Endothelial cell of umbilical vein (primary cell): ENCODE measurements at regions not wholly inside any gene's neighbourhood (a gene's known extent, or its start where the extent isn't known, plus 50 kb on each side); places are given as distances from the start of the nearest gene placed in this dataset.

Experiments
- BruUV-seq: library from RNA; stranded (reverse); fragments of 400-500 nt; replicated peaks from 2 replicates; lab custom pipeline; 2021; lab: Mats Ljungman, UMichigan
- CTCF ChIA-PET: fragments of 300-600, 350-600 bp; sonication (Branson Sonifier 250); formaldehyde crosslinking; loops from one replicate; lab custom pipeline; 2021; ENCODE audit warnings: antibody characterized with exemption, inconsistent platforms; lab: Charles Lee
- POLR2A ChIA-PET: fragments of 300-600, 350-600 bp; sonication (Branson Sonifier 250); formaldehyde crosslinking; loops from one replicate; lab custom pipeline; 2021; ENCODE audit warnings: antibody characterized with exemption, inconsistent platforms; lab: Charles Lee
- DNase-seq: peaks from one replicate; pipeline ENCODE4 v3.0.0-alpha.2; 2011; ENCODE audit warnings: low read depth, low spot score
- FAIRE-seq: peaks from 2 replicates; lab custom pipeline; 2011; peaks lifted over from hg19 to GRCh38; lab: Jason Lieb, UNC
- H2AFZ ChIP-seq: 2 replicates; pipeline ENCODE4 v1.6.0; 2012; ENCODE audit warnings: low read depth, low read length, control low read depth, inconsistent platforms
- H3K27ac ChIP-seq: 2 replicates; pipeline ENCODE4 v1.5.1; 2011; ENCODE audit warnings: low read depth, mild to moderate bottlenecking, control low read depth, low read length, moderate library complexity; ENCODE audit not compliant: insufficient read depth
- H3K27me3 ChIP-seq, 2 experiments: 2 replicates each; pipeline versions ENCODE4 v1.6.0 to v1.6.1; 2011; ENCODE audit warnings: low read length in 2 of 2, mixed read lengths in 1 of 2; ENCODE audit not compliant: control insufficient read depth in 2 of 2, insufficient read depth in 2 of 2
- H3K36me3 ChIP-seq, 2 experiments: 2 replicates in 1 of 2; 3 replicates in 1 of 2; pipeline ENCODE4 v1.5.1; 2011; ENCODE audit warnings: low read length in 2 of 2, mild to moderate bottlenecking in 1 of 2, moderate library complexity in 1 of 2; ENCODE audit not compliant: control insufficient read depth in 2 of 2, insufficient read depth in 2 of 2; ENCODE audit errors: extremely low read depth in 1 of 2
- H3K4me1 ChIP-seq: 3 replicates; pipeline ENCODE4 v1.5.1; 2011; ENCODE audit warnings: mild to moderate bottlenecking, low read length; ENCODE audit not compliant: control insufficient read depth, insufficient read depth; ENCODE audit errors: extremely low read depth
- H3K4me2 ChIP-seq: 2 replicates; pipeline ENCODE4 v1.6.1; 2011; ENCODE audit warnings: low read length, control low read depth, mixed read lengths; ENCODE audit not compliant: insufficient read depth
- H3K4me3 ChIP-seq, 3 experiments: fragments of 200-600 bp in 1 of 3; sonication (generic), shearing (Covaris generic) in 1 of 3; replicated peaks in 1 of 3; 2 replicates each; pipeline ENCODE4 v1.5.1; 2011 to 2016; ENCODE audit warnings: control low read depth in 3 of 3, low read length in 3 of 3, mild to moderate bottlenecking in 2 of 3, inconsistent platforms in 1 of 3, low read depth in 1 of 3, moderate library complexity in 1 of 3; ENCODE audit not compliant: insufficient read depth in 1 of 3
- H3K79me2 ChIP-seq: 2 replicates; pipeline ENCODE4 v1.6.0; 2012; ENCODE audit warnings: low read length, inconsistent platforms; ENCODE audit not compliant: control insufficient read depth, insufficient read depth
- H3K9ac ChIP-seq: replicated peaks from 2 replicates; pipeline ENCODE3; 2011; ENCODE audit warnings: low read length, control low read depth; ENCODE audit not compliant: insufficient read depth; ENCODE audit errors: extremely low read depth
- H3K9me1 ChIP-seq: replicated peaks from 3 replicates; pipeline ENCODE4 v1.6.0; 2011; ENCODE audit warnings: mild to moderate bottlenecking, low read length; ENCODE audit not compliant: control insufficient read depth, insufficient read depth; ENCODE audit errors: extremely low read depth
- H3K9me3 ChIP-seq: replicated peaks from 2 replicates; pipeline ENCODE4 v1.5.1; 2012; ENCODE audit warnings: low read length, inconsistent platforms; ENCODE audit not compliant: control insufficient read depth, insufficient read depth
- H4K20me1 ChIP-seq: replicated peaks from 2 replicates; pipeline ENCODE3; 2011; ENCODE audit warnings: mild to moderate bottlenecking, low read length; ENCODE audit not compliant: control insufficient read depth, insufficient read depth; ENCODE audit errors: extremely low read depth
- EZH2 ChIP-seq: IDR thresholded peaks from 2 replicates; pipeline ENCODE4 v1.6.1; 2012; ENCODE audit warnings: borderline replicate concordance, low read depth, mild to moderate bottlenecking, moderate library complexity, low read length, inconsistent platforms; ENCODE audit not compliant: severe bottlenecking
- FOS ChIP-seq: IDR thresholded peaks from 2 replicates; pipeline ENCODE4 v1.6.1; 2011; ENCODE audit warnings: mild to moderate bottlenecking, low read length, moderate library complexity, borderline replicate concordance; ENCODE audit not compliant: insufficient read depth
- GATA2 ChIP-seq: IDR thresholded peaks from 2 replicates; pipeline ENCODE4 v1.7.0; 2011; ENCODE audit warnings: low read depth, mild to moderate bottlenecking, moderate library complexity, mixed read lengths, low read length; ENCODE audit not compliant: insufficient read length, insufficient read depth
- JUN ChIP-seq: IDR thresholded peaks from 2 replicates; pipeline ENCODE4 v1.6.1; 2011; ENCODE audit warnings: borderline replicate concordance, low read depth; ENCODE audit not compliant: insufficient read length, insufficient read depth
- MYC ChIP-seq: IDR thresholded peaks from one replicate; pipeline ENCODE4 v1.6.1; 2011; ENCODE audit warnings: mild to moderate bottlenecking, low read depth, low read length
- POLR2A ChIP-seq: IDR thresholded peaks from 2 replicates; pipeline ENCODE4 v1.6.1; 2012; ENCODE audit warnings: low read depth, mild to moderate bottlenecking, control low read depth, low read length
- POLR2AphosphoS5 ChIP-seq: IDR thresholded peaks from 2 replicates; pipeline ENCODE4 v1.6.1; 2012; ENCODE audit warnings: low read depth, mild to moderate bottlenecking, control low read depth, low read length, moderate library complexity; ENCODE audit not compliant: insufficient read depth
- dilution Hi-C: fragments of 300-500 bp; cut with MboI; formaldehyde crosslinking; loops from one replicate; pipeline ENCODE4 v1.15.0; 2019; ENCODE audit warnings: low sequenced_read_pairs; ENCODE audit not compliant: extremely low pct_ligation_motif_present
- intact Hi-C: fragments of 100-400 bp; cut with micrococcal nuclease; formaldehyde crosslinking; loops from one replicate; pipeline ENCODE4 v1.10.0; 2022
- TF ChIP-seq, protein P1 (sequence below), 2 donors: IDR thresholded peaks; 1 replicate in 1 of 2; 2 replicates in 1 of 2; pipeline ENCODE4 v1.5.1; 2011; ENCODE audit warnings: low read length in 2 of 2, mild to moderate bottlenecking in 2 of 2, moderate library complexity in 2 of 2, control low read depth in 1 of 2, inconsistent platforms in 1 of 2, low read depth in 1 of 2; ENCODE audit not compliant: insufficient read depth in 1 of 2; ENCODE audit errors: extremely low read depth in 1 of 2
- TF ChIP-seq, protein P2 (sequence below): IDR thresholded peaks from 2 replicates; pipeline ENCODE4 v1.6.1; 2011; ENCODE audit not compliant: insufficient read depth, insufficient read length

DNA sequence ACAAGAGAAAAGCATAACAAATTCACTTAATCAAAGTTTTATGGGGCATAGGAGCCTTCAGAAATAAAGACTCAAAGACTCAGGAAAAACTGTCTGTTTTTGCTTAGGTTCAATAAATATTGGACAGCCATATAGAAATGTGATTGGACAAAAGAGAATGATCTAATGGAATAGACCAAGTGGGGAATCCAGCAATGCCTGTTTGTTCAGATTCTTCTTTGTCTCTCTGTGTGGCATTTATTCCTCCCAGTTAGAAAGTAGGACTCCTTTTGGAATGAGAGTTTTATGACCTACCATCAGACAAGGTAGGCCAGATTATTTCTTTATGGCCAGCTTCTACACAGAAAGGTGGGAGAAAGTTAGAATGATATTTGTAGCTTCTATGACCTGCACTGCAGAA lies 1460.1 kb downstream of the OTOL1 start:
- H3K27me3 ChIP-seq: no peaks in the 10 kb centered on the region
- DNase-seq: no peak
- H3K4me2 ChIP-seq: no peak overlapping the region
- intact Hi-C loops: no loop called here
- H3K79me2 ChIP-seq: no peaks in the 10 kb centered on the region
- no peak for FAIRE-seq
- no peaks in the 10 kb centered on the region for H3K9me1 ChIP-seq
- no peaks in the 10 kb centered on the region for H4K20me1 ChIP-seq
- H3K36me3 ChIP-seq: no peaks in the 10 kb centered on the region
- H2AFZ ChIP-seq: no peak overlapping the region
- peaks cover 3% of the 10 kb centered on the region for H3K9me3 ChIP-seq
- dilution Hi-C loops: no loop called here
- H3K27ac ChIP-seq: no peak overlapping the region
- TF ChIP-seq MYC (no peak), GATA2 (no peak), JUN (no peak), POLR2AphosphoS5 (no peak), FOS (no peak), POLR2A (no peak), EZH2 (no peak)
- TF ChIP-seq, protein P1, sequence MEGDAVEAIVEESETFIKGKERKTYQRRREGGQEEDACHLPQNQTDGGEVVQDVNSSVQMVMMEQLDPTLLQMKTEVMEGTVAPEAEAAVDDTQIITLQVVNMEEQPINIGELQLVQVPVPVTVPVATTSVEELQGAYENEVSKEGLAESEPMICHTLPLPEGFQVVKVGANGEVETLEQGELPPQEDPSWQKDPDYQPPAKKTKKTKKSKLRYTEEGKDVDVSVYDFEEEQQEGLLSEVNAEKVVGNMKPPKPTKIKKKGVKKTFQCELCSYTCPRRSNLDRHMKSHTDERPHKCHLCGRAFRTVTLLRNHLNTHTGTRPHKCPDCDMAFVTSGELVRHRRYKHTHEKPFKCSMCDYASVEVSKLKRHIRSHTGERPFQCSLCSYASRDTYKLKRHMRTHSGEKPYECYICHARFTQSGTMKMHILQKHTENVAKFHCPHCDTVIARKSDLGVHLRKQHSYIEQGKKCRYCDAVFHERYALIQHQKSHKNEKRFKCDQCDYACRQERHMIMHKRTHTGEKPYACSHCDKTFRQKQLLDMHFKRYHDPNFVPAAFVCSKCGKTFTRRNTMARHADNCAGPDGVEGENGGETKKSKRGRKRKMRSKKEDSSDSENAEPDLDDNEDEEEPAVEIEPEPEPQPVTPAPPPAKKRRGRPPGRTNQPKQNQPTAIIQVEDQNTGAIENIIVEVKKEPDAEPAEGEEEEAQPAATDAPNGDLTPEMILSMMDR (IDR thresholded peaks at IDR 0.05; ENCODE audit: extremely low read depth in 1 of 2, insufficient read depth in 1 of 2, low read depth in 1 of 2, low read length in 2 of 2): no peak
- TF ChIP-seq, protein P2, sequence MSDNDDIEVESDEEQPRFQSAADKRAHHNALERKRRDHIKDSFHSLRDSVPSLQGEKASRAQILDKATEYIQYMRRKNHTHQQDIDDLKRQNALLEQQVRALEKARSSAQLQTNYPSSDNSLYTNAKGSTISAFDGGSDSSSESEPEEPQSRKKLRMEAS: no peak
- H3K4me3 ChIP-seq: no peak overlapping the region
- no peak overlapping the region for H3K9ac ChIP-seq
- ChIA-PET CTCF (no interaction called here), POLR2A (no interaction called here)
- no peaks in the 10 kb centered on the region for H3K4me1 ChIP-seq
- no TSS peak for BruUV-seq
